Activated T-cell treated with anti-CD3 and anti-CD28 coated beads, Interleukin-2, amount 50 U/mL, for 72 hours (primary cell): ENCODE measurements at regions not wholly inside any gene's neighbourhood (a gene's known extent, or its start where the extent isn't known, plus 50 kb on each side); places are given as distances from the start of the nearest gene placed in this dataset.

ENCODE experiments used
- ATAC-seq, 2 donors: fragments of 150-1000 bp; cut with Tn5 transposase; replicated peaks in 1 of 2; 2 replicates each; pipeline ENCODE4 v1.10.0; 2021; ENCODE audit warnings: moderate library complexity in 2 of 2, mild to moderate bottlenecking in 1 of 2
- DNase-seq, 2 donors: peaks; one replicate each; pipeline ENCODE4 v3.0.0; 2021 to 2022; ENCODE audit warnings: mixed read lengths in 1 of 2
- H3K27ac Mint-ChIP-seq: one replicate; pipeline ENCODE4 v1.8.0; 2022; ENCODE audit warnings: mild to moderate bottlenecking, moderate library complexity, mixed read lengths
- H3K27me3 Mint-ChIP-seq: one replicate; pipeline ENCODE4 v1.8.0; 2022; ENCODE audit warnings: low read depth, mixed read lengths
- H3K36me3 Mint-ChIP-seq, 2 donors: one replicate each; pipeline ENCODE4 v1.8.0; 2022; ENCODE audit warnings: mixed read lengths in 2 of 2, mild to moderate bottlenecking in 1 of 2; ENCODE audit not compliant: insufficient read depth in 2 of 2
- H3K4me1 Mint-ChIP-seq: one replicate; pipeline ENCODE4 v1.8.0; 2022; ENCODE audit warnings: low read depth, mixed read lengths
- H3K4me3 Mint-ChIP-seq, 2 donors: one replicate each; pipeline ENCODE4 v1.8.0; 2022; ENCODE audit warnings: mild to moderate bottlenecking in 2 of 2, mixed read lengths in 2 of 2, moderate library complexity in 2 of 2
- H3K9me3 Mint-ChIP-seq, 2 donors: one replicate each; pipeline ENCODE4 v1.8.0; 2022; ENCODE audit warnings: mixed read lengths in 2 of 2

- Mint-ChIP-seq H3K27ac (no peak overlapping the region), H3K4me1 (no peaks in the 10 kb centered on the region), H3K27me3 (no peaks in the 10 kb centered on the region), H3K4me3 (no peak overlapping the region), H3K36me3 (peaks cover 0 to 2% of the 10 kb centered on the region in 2 donors), H3K9me3 (peaks cover 4 to 16% of the 10 kb centered on the region in 2 donors)
- ATAC-seq = no peak
- no peak for DNase-seq
These were observed 1991.1 kb downstream of the ARAP2 start for GRCh38 chr4:34253239-34253638.

- H3K4me1 Mint-ChIP-seq = no peaks in the 10 kb centered on the region
- H3K36me3 Mint-ChIP-seq = peaks cover 0 to 2% of the 10 kb centered on the region in 2 donors
- no peak overlapping the region for H3K4me3 Mint-ChIP-seq
- H3K27me3 Mint-ChIP-seq = no peaks in the 10 kb centered on the region
- peaks cover 12% of the 10 kb centered on the region in 2 donors for H3K9me3 Mint-ChIP-seq
- DNase-seq (no peak), ATAC-seq (no peak)
- no peak overlapping the region for H3K27ac Mint-ChIP-seq
These were observed 1986.1 kb downstream of the ARAP2 start for GRCh38 chr4:34258176-34258575.

- DNase-seq (no peak), ATAC-seq (no peak)
- Mint-ChIP-seq H3K27me3 (no peaks in the 10 kb centered on the region), H3K9me3 (peaks cover 12 to 13% of the 10 kb centered on the region in 2 donors), H3K4me1 (no peaks in the 10 kb centered on the region), H3K4me3 (no peak overlapping the region), H3K36me3 (no peaks in the 10 kb centered on the region), H3K27ac (no peak overlapping the region)
These were observed 1982.5 kb downstream of the ARAP2 start for GRCh38 chr4:34261799-34262314.

- Mint-ChIP-seq H3K36me3 (no peaks in the 10 kb centered on the region), H3K4me1 (no peaks in the 10 kb centered on the region), H3K4me3 (no peak overlapping the region), H3K9me3 (peaks cover 5 to 7% of the 10 kb centered on the region in 2 donors), H3K27ac (no peak overlapping the region), H3K27me3 (no peaks in the 10 kb centered on the region)
- ATAC-seq = no peak
- no peak for DNase-seq
These were observed 1974.7 kb downstream of the ARAP2 start for GRCh38 chr4:34269613-34270012.

GRCh38 chr4:34271479-34272355 is 1972.6 kb downstream of the ARAP2 start:
- H3K27me3 Mint-ChIP-seq = no peaks in the 10 kb centered on the region
- H3K4me3 Mint-ChIP-seq = no peak overlapping the region
- no peaks in the 10 kb centered on the region for H3K4me1 Mint-ChIP-seq
- no peak overlapping the region for H3K27ac Mint-ChIP-seq
- ATAC-seq = no peak
- peaks cover 4 to 6% of the 10 kb centered on the region in 2 donors for H3K9me3 Mint-ChIP-seq
- DNase-seq = no peak
- no peaks in the 10 kb centered on the region for H3K36me3 Mint-ChIP-seq

- Mint-ChIP-seq H3K36me3 (no peaks in the 10 kb centered on the region), H3K27ac (no peak overlapping the region), H3K27me3 (no peaks in the 10 kb centered on the region), H3K4me1 (no peaks in the 10 kb centered on the region), H3K4me3 (no peak overlapping the region), H3K9me3 (peaks cover 3 to 10% of the 10 kb centered on the region in 2 donors)
- ATAC-seq (no peak), DNase-seq (no peak)
These were observed 1965.3 kb downstream of the ARAP2 start for GRCh38 chr4:34279011-34279410.

- DNase-seq (no peak), ATAC-seq (no peak)
- Mint-ChIP-seq H3K36me3 (no peaks in the 10 kb centered on the region), H3K4me3 (no peak overlapping the region), H3K4me1 (no peaks in the 10 kb centered on the region), H3K27me3 (no peaks in the 10 kb centered on the region), H3K27ac (no peak overlapping the region), H3K9me3 (peaks cover 3 to 8% of the 10 kb centered on the region in 2 donors)
These were observed 1964.2 kb downstream of the ARAP2 start for GRCh38 chr4:34280131-34280530.

GRCh38 chr4:34281826-34282225 is 1962.5 kb downstream of the ARAP2 start:
- no peaks in the 10 kb centered on the region for H3K4me1 Mint-ChIP-seq
- no peak overlapping the region for H3K27ac Mint-ChIP-seq
- H3K36me3 Mint-ChIP-seq = no peaks in the 10 kb centered on the region
- peaks cover 4 to 10% of the 10 kb centered on the region in 2 donors for H3K9me3 Mint-ChIP-seq
- H3K4me3 Mint-ChIP-seq = no peak overlapping the region
- no peaks in the 10 kb centered on the region for H3K27me3 Mint-ChIP-seq
- ATAC-seq (no peak), DNase-seq (no peak)

- Mint-ChIP-seq H3K4me1 (no peaks in the 10 kb centered on the region), H3K4me3 (no peak overlapping the region), H3K36me3 (no peaks in the 10 kb centered on the region), H3K27ac (no peak overlapping the region), H3K27me3 (no peaks in the 10 kb centered on the region), H3K9me3 (peaks cover 3 to 6% of the 10 kb centered on the region in 2 donors)
- DNase-seq (no peak), ATAC-seq (no peak)
These were observed 1954.8 kb downstream of the ARAP2 start for GRCh38 chr4:34289489-34289888.

GRCh38 chr4:34289962-34290361 is 1954.4 kb downstream of the ARAP2 start:
- no peak for DNase-seq
- Mint-ChIP-seq H3K9me3 (peaks cover 3 to 6% of the 10 kb centered on the region in 2 donors), H3K4me1 (no peaks in the 10 kb centered on the region), H3K36me3 (no peaks in the 10 kb centered on the region), H3K27ac (no peak overlapping the region), H3K27me3 (no peaks in the 10 kb centered on the region), H3K4me3 (no peak overlapping the region)
- ATAC-seq = no peak

- no peak for ATAC-seq
- peaks cover 4 to 5% of the 10 kb centered on the region in 2 donors for H3K9me3 Mint-ChIP-seq
- H3K36me3 Mint-ChIP-seq = no peaks in the 10 kb centered on the region
- no peaks in the 10 kb centered on the region for H3K4me1 Mint-ChIP-seq
- no peaks in the 10 kb centered on the region for H3K27me3 Mint-ChIP-seq
- no peak for DNase-seq
- no peak overlapping the region for H3K4me3 Mint-ChIP-seq
- H3K27ac Mint-ChIP-seq = no peak overlapping the region
These were observed 1950.9 kb downstream of the ARAP2 start for GRCh38 chr4:34293459-34293858.

- peaks cover 7 to 11% of the 10 kb centered on the region in 2 donors for H3K9me3 Mint-ChIP-seq
- ATAC-seq (no peak), DNase-seq (no peak)
- no peaks in the 10 kb centered on the region for H3K4me1 Mint-ChIP-seq
- H3K4me3 Mint-ChIP-seq = no peak overlapping the region
- H3K36me3 Mint-ChIP-seq = no peaks in the 10 kb centered on the region
- H3K27ac Mint-ChIP-seq = no peak overlapping the region
- H3K27me3 Mint-ChIP-seq = no peaks in the 10 kb centered on the region
These were observed 1934.9 kb downstream of the ARAP2 start for GRCh38 chr4:34309383-34309906.

GRCh38 chr4:34318773-34319172 is 1925.5 kb downstream of the ARAP2 start:
- no peaks in the 10 kb centered on the region for H3K36me3 Mint-ChIP-seq
- DNase-seq = no peak
- H3K9me3 Mint-ChIP-seq = no peaks in the 10 kb centered on the region
- H3K27ac Mint-ChIP-seq = no peak overlapping the region
- H3K27me3 Mint-ChIP-seq = no peaks in the 10 kb centered on the region
- no peaks in the 10 kb centered on the region for H3K4me1 Mint-ChIP-seq
- ATAC-seq = no peak
- H3K4me3 Mint-ChIP-seq = no peak overlapping the region
